SH-SY5Y (cell line): ENCODE measurements at regions not wholly inside any gene's neighbourhood (a gene's known extent, or its start where the extent isn't known, plus 50 kb on each side); places are given as distances from the start of the nearest gene placed in this dataset.

ENCODE experiments used
- GATA2 ChIP-seq: IDR thresholded peaks from 2 replicates; pipeline ENCODE4 v1.6.1; 2011; ENCODE audit warnings: mild to moderate bottlenecking, low read depth, low read length
- GATA3 ChIP-seq: IDR thresholded peaks from 2 replicates; pipeline ENCODE4 v1.6.1; 2011; ENCODE audit warnings: low read depth, mild to moderate bottlenecking, low read length, moderate library complexity

- TF ChIP-seq GATA3: no peak
- no peak for TF ChIP-seq GATA2
These were observed 314.5 kb upstream of the HS3ST1 start for GRCh38 chr4:11743236-11743635.
